Neural progenitor cell (in vitro differentiated cells): ENCODE measurements at regions not wholly inside any gene's neighbourhood (a gene's known extent, or its start where the extent isn't known, plus 50 kb on each side); places are given as distances from the start of the nearest gene placed in this dataset.

Experiments used
- DNase-seq: peaks from one replicate; pipeline ENCODE4 v3.0.0-alpha.2; 2016; ENCODE audit warnings: low spot score
- H2AFZ ChIP-seq: fragments of 200-600 bp; sonication (generic); replicated peaks from 2 replicates; pipeline ENCODE4 v1.6.1; 2016; ENCODE audit warnings: antibody characterized with exemption
- H3F3A ChIP-seq: fragments of 200-600 bp; sonication (generic); 2 replicates; pipeline ENCODE4 v1.6.1; 2016; ENCODE audit warnings: antibody characterized with exemption, low read depth
- H3K27ac ChIP-seq: fragments of 200-600 bp; sonication (generic); 2 replicates; pipeline ENCODE4 v1.5.1; 2016; ENCODE audit warnings: mild to moderate bottlenecking
- H3K27me3 ChIP-seq: fragments of 200-600 bp; sonication (generic); 2 replicates; pipeline ENCODE4 v1.6.1; 2016; ENCODE audit warnings: mild to moderate bottlenecking, moderate library complexity
- H3K36me3 ChIP-seq: fragments of 200-600 bp; sonication (generic); 2 replicates; pipeline ENCODE4 v1.5.1; 2016
- H3K4me1 ChIP-seq: fragments of 200-600 bp; sonication (generic); 2 replicates; pipeline ENCODE4 v1.6.1; 2016; ENCODE audit warnings: mixed run types
- H3K4me2 ChIP-seq: fragments of 200-600 bp; sonication (generic); 2 replicates; pipeline ENCODE4 v1.6.1; 2016
- H3K4me3 ChIP-seq: fragments of 200-600 bp; sonication (generic); 2 replicates; pipeline ENCODE4 v1.5.1; 2016
- H3K79me2 ChIP-seq: fragments of 200-600 bp; sonication (generic); 2 replicates; pipeline ENCODE4 v1.6.1; 2016; ENCODE audit warnings: low read depth
- H3K9ac ChIP-seq: fragments of 200-600 bp; sonication (generic); 2 replicates; pipeline ENCODE4 v1.6.1; 2016
- H3K9me3 ChIP-seq: fragments of 200-600 bp; sonication (generic); 2 replicates; pipeline ENCODE4 v1.5.1; 2016; ENCODE audit warnings: low read depth
- H4K20me1 ChIP-seq: fragments of 200-600 bp; sonication (generic); 2 replicates; pipeline ENCODE4 v1.6.1; 2016; ENCODE audit warnings: low read depth
- H3K27ac Mint-ChIP-seq: 3 replicates; pipeline ENCODE4 v1.8.0; 2021; ENCODE audit warnings: mixed read lengths
- H3K27me3 Mint-ChIP-seq: 2 replicates; pipeline ENCODE4 v1.8.0; 2022; ENCODE audit warnings: low read depth, mild to moderate bottlenecking, inconsistent platforms, moderate library complexity, mixed read lengths; ENCODE audit not compliant: insufficient read depth
- H3K36me3 Mint-ChIP-seq: 3 replicates; pipeline ENCODE4 v1.8.0; 2021; ENCODE audit warnings: mixed read lengths
- H3K4me1 Mint-ChIP-seq: 3 replicates; pipeline ENCODE4 v1.8.0; 2021; ENCODE audit warnings: mixed read lengths
- H3K4me3 Mint-ChIP-seq: 3 replicates; pipeline ENCODE4 v1.8.0; 2021; ENCODE audit warnings: mild to moderate bottlenecking, moderate library complexity, mixed read lengths
- H3K9me3 Mint-ChIP-seq: 3 replicates; pipeline ENCODE4 v1.8.0; 2020; ENCODE audit warnings: mixed read lengths
- EZH2 ChIP-seq: fragments of 200-600 bp; sonication (generic); IDR thresholded peaks from 2 replicates; pipeline ENCODE4 v1.6.1; 2017; ENCODE audit warnings: antibody characterized with exemption, mild to moderate bottlenecking, moderate library complexity
- EZH2phosphoT487 ChIP-seq: fragments of 200-600 bp; sonication (generic); IDR thresholded peaks from 2 replicates; pipeline ENCODE4 v1.6.1; 2017; ENCODE audit warnings: antibody characterized with exemption
- TF ChIP-seq, protein P1 (sequence below): fragments of 200-600 bp; sonication (generic); IDR thresholded peaks from 2 replicates; pipeline ENCODE4 v1.5.1; 2017; ENCODE audit warnings: antibody characterized with exemption, mild to moderate bottlenecking

DNA sequence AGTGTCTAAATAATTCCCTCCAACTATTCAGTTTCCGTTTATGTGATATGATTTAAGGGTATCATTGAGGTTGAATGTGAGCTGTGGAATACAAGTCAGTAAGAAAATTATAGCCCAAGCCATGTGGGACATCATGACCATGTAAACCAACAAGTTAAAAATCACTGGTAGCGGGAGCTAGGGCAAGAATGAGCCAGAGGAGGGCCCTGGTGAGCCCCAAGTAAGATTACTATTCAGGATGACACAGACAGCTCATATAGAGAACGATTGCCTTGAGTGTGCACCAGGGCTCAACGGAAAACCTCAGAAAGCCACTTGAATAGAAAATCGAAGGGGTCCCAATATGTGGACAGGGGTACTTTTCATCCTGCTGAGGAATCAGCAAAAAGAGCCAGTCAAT lies 87.8 kb upstream of the RBMS1 start:
- Histone ChIP-seq H3K27ac (no peak overlapping the region), H3F3A (no peaks in the 10 kb centered on the region), H3K9ac (no peak overlapping the region), H3K9me3 (no peaks in the 10 kb centered on the region), H2AFZ (no peak overlapping the region), H3K27me3 (no peaks in the 10 kb centered on the region), H3K4me3 (no peak overlapping the region), H3K4me1 (peaks cover 30% of the 10 kb centered on the region), H3K79me2 (no peaks in the 10 kb centered on the region), H3K4me2 (no peak overlapping the region), H3K36me3 (no peaks in the 10 kb centered on the region), H4K20me1 (no peaks in the 10 kb centered on the region)
- Mint-ChIP-seq H3K27me3 (peaks cover 10% of the 10 kb centered on the region), H3K4me1 (peaks cover 37% of the 10 kb centered on the region), H3K9me3 (peaks cover 3% of the 10 kb centered on the region), H3K27ac (peak overlapping the region; percentile 74), H3K4me3 (no peak overlapping the region), H3K36me3 (peaks cover 2% of the 10 kb centered on the region)
- TF ChIP-seq, protein P1, sequence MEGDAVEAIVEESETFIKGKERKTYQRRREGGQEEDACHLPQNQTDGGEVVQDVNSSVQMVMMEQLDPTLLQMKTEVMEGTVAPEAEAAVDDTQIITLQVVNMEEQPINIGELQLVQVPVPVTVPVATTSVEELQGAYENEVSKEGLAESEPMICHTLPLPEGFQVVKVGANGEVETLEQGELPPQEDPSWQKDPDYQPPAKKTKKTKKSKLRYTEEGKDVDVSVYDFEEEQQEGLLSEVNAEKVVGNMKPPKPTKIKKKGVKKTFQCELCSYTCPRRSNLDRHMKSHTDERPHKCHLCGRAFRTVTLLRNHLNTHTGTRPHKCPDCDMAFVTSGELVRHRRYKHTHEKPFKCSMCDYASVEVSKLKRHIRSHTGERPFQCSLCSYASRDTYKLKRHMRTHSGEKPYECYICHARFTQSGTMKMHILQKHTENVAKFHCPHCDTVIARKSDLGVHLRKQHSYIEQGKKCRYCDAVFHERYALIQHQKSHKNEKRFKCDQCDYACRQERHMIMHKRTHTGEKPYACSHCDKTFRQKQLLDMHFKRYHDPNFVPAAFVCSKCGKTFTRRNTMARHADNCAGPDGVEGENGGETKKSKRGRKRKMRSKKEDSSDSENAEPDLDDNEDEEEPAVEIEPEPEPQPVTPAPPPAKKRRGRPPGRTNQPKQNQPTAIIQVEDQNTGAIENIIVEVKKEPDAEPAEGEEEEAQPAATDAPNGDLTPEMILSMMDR, result peak; percentile 50
- no peak for TF ChIP-seq EZH2phosphoT487
- peak; percentile 49 for DNase-seq

DNA sequence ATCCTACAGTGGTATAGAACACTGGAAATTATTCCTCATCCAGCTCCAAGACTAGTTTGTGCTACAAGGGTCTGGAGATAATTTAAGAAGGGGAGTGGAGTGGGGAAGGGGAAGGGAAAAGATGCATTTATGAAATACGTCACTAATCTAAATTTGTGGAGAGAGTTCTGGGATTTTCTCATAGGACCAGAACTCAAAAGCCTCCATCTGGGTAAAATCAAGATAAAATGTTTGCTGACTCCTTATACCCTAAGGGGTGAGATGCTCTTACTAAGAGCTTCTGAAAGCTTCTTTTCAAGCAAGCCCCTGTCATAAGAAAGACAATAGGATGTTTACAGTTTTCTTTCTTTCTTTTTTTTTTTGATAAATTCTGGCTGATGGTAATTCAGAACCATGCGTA lies 88.5 kb upstream of the RBMS1 start:
- no peak overlapping the region for H3K27ac ChIP-seq
- H4K20me1 ChIP-seq, result no peaks in the 10 kb centered on the region
- Mint-ChIP-seq H3K27ac (peak overlapping the region; percentile 78), H3K27me3 (peaks cover 10% of the 10 kb centered on the region), H3K4me1 (peaks cover 37% of the 10 kb centered on the region), H3K9me3 (peaks cover 3% of the 10 kb centered on the region), H3K4me3 (no peak overlapping the region), H3K36me3 (peaks cover 2% of the 10 kb centered on the region)
- no peaks in the 10 kb centered on the region for H3F3A ChIP-seq
- no peak overlapping the region for H3K4me3 ChIP-seq
- H3K4me2 ChIP-seq, result peak overlapping the region; percentile 33
- no peak for DNase-seq
- no peaks in the 10 kb centered on the region for H3K27me3 ChIP-seq
- no peaks in the 10 kb centered on the region for H3K36me3 ChIP-seq
- H3K79me2 ChIP-seq, result no peaks in the 10 kb centered on the region
- no peaks in the 10 kb centered on the region for H3K9me3 ChIP-seq
- peaks cover 30% of the 10 kb centered on the region for H3K4me1 ChIP-seq
- H2AFZ ChIP-seq, result no peak overlapping the region
- TF ChIP-seq EZH2, result no peak
- H3K9ac ChIP-seq, result no peak overlapping the region

DNA sequence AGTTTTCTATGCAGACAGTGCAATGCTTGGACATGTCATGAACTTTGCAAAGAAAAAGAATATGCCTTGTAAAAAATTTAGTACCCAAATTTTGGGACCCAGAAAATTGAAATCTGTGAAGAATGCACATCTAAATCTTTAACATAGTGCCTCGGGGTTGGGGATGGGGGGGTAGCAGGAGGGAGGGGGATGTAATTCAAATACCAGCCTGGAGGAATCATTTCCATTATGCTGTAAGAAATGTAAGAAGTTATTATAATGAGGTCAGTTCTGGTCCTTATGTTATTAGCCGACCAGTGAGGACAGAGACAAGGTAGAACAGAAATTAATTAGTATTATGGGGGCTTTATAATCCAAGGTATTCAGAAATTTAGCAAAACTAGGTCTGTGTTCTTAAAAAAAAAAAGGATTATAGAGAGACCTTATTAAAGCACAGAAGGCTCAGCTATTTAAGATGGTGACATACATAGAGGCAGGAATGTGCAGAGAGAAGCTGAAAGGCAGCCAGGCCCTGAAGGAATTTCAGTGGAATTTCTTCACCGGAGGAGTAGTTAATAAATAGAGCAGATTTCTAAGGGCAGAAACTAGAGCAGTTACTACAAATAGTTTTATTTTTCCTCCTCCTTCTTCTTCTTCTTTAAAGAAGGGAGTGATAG lies 89.0 kb upstream of the RBMS1 start:
- Mint-ChIP-seq H3K27me3 (peaks cover 10% of the 10 kb centered on the region), H3K36me3 (peaks cover 2% of the 10 kb centered on the region), H3K4me1 (peaks cover 37% of the 10 kb centered on the region), H3K9me3 (no peaks in the 10 kb centered on the region), H3K4me3 (peak overlapping the region; percentile 20), H3K27ac (peak overlapping the region; percentile 78)
- Histone ChIP-seq H4K20me1 (no peaks in the 10 kb centered on the region), H3F3A (no peaks in the 10 kb centered on the region), H3K9me3 (no peaks in the 10 kb centered on the region), H3K27ac (peak overlapping the region; percentile 43), H3K36me3 (no peaks in the 10 kb centered on the region), H3K4me1 (peaks cover 30% of the 10 kb centered on the region), H3K4me3 (no peak overlapping the region), H3K4me2 (peak overlapping the region; percentile 40), H3K27me3 (no peaks in the 10 kb centered on the region), H3K9ac (no peak overlapping the region), H3K79me2 (no peaks in the 10 kb centered on the region), H2AFZ (peak overlapping the region; percentile 20)
- TF ChIP-seq EZH2 (no peak), EZH2phosphoT487 (no peak)
- TF ChIP-seq, protein P1, result no peak
- peak; percentile 67 for DNase-seq

DNA sequence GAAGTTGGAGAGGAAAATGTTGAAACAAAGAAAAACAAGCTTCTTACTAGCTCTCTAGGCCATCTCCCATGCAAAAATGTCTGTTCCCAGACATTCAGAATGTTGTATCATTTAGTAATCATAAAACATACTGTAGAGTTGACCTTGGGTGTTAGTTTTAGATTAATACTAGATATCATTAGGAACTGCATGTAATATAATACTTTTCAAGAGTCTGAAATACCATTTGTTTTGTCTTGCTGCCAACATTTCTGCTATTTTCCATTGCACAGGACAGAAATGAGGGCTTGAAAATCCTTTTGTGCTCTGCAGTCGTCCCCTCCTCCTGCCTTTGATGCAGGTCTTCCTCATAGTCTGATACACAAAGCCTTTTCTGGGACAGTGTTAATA lies 89.5 kb upstream of the RBMS1 start:
- peak overlapping the region; percentile 97 for H3K27ac Mint-ChIP-seq

More for the DNA sequence above, 89.5 kb upstream of the RBMS1 start:
- Histone ChIP-seq H3K27ac (peak overlapping the region; percentile 43), H3F3A (no peaks in the 10 kb centered on the region), H3K79me2 (no peaks in the 10 kb centered on the region), H3K4me1 (peaks cover 30% of the 10 kb centered on the region), H3K4me2 (peak overlapping the region; percentile 40), H2AFZ (peak overlapping the region; percentile 20), H3K36me3 (no peaks in the 10 kb centered on the region), H4K20me1 (no peaks in the 10 kb centered on the region), H3K4me3 (no peak overlapping the region), H3K27me3 (no peaks in the 10 kb centered on the region), H3K9me3 (no peaks in the 10 kb centered on the region), H3K9ac (no peak overlapping the region)
- DNase-seq, result peak; percentile 21
- Mint-ChIP-seq H3K36me3 (peaks cover 2% of the 10 kb centered on the region), H3K27me3 (peaks cover 10% of the 10 kb centered on the region), H3K9me3 (no peaks in the 10 kb centered on the region), H3K4me1 (peaks cover 37% of the 10 kb centered on the region), H3K4me3 (peak overlapping the region; percentile 6)
- TF ChIP-seq EZH2 (no peak), EZH2phosphoT487 (no peak)
- TF ChIP-seq, protein P1, result no peak
